Mesodermal cell (in vitro differentiated cells): ENCODE measurements at regions not wholly inside any gene's neighbourhood (a gene's known extent, or its start where the extent isn't known, plus 50 kb on each side); places are given as distances from the start of the nearest gene placed in this dataset.

Experiments used
- H3K27ac ChIP-seq: 2 replicates; pipeline ENCODE4 v1.7.0; 2013; ENCODE audit warnings: mild to moderate bottlenecking, low read depth, low read length, moderate library complexity; ENCODE audit not compliant: severe bottlenecking
- H3K36me3 ChIP-seq: 2 replicates; pipeline ENCODE4 v1.7.1; 2013; ENCODE audit warnings: mild to moderate bottlenecking, low read length, moderate library complexity; ENCODE audit not compliant: control insufficient read depth, insufficient read depth
- H3K4me1 ChIP-seq: one replicate; pipeline ENCODE4 v1.7.1; 2013; ENCODE audit warnings: mild to moderate bottlenecking, low read length; ENCODE audit not compliant: insufficient read depth, control insufficient read depth, poor library complexity, severe bottlenecking
- H3K4me3 ChIP-seq: 2 replicates; pipeline ENCODE4 v1.7.0; 2013; ENCODE audit warnings: low read length, control low read depth, mild to moderate bottlenecking; ENCODE audit not compliant: insufficient read depth, poor library complexity, severe bottlenecking; ENCODE audit errors: extremely low read depth
- H3K9me3 ChIP-seq: 2 replicates; pipeline ENCODE4 v1.7.1; 2013; ENCODE audit warnings: mild to moderate bottlenecking, low read length, moderate library complexity; ENCODE audit not compliant: control insufficient read depth
- WGBS, 2 experiments: methylation state at CpG; one replicate each; pipeline ENCODE4 v1.1.5; 2013; ENCODE audit warnings: missing lambda C conversion rate in 2 of 2; ENCODE audit not compliant: insufficient coverage in 2 of 2; 5-methylcytosine and 5-hydroxymethylcytosine counted together

DNA sequence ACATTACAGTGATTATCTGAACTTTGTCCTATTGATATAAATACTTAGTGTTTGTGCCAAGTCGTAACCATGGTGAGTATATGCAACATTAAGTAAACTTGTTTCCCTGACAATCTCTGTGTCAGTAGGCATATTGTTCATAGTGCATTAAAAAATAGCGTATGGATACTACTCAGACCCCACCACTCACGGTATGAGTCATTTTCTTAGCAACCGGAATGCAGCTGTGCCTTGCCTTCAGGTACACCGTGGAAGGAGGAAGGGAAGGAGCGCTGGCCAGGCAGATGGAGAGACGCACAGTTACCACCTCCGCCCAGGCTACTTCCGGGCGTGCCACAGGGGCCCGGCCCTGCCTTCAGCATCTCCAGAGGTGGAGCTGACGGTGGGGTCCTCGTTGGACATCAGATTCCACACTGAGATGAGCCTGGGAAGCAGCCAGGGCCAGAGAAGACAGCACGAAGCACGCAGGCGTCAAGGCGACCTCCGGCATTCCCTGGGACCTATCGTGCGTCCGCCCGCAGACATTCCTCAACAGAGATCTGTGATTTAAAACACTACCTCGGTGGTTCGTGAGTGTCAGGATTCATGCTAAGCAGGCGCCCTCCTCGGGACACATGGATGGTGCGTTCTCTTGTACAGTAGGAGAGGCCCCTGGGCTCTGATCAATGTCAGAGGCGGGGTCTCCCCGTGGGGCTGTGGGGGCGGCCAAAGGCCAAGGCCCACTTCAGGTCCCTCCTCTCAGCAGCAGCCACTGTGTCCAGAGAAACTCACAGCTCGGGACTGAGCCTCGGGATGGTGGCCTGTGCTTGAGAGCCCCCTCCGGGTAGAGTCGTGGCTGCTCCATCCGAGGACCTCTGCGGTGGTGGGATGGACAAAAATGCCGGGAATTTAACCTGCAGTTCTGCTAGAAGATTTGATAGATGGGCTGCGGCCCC, 82.2 kb upstream of the HDAC4 start:
- Histone ChIP-seq H3K4me1 (no peaks in the 10 kb centered on the region), H3K4me3 (no peak overlapping the region), H3K36me3 (no peaks in the 10 kb centered on the region), H3K27ac (no peak overlapping the region), H3K9me3 (no peaks in the 10 kb centered on the region)
- WGBS, 2 experiments: 85 to 87% methylated on average over 34 to 35 of the region's 38 CpGs

- Histone ChIP-seq H3K4me1 (no peaks in the 10 kb centered on the region), H3K4me3 (no peak overlapping the region), H3K36me3 (no peaks in the 10 kb centered on the region), H3K27ac (no peak overlapping the region), H3K9me3 (no peaks in the 10 kb centered on the region)
- WGBS, 2 experiments: 90% methylated on average over 2 to 5 of the region's 5 CpGs
Observed at GRCh38 chr2:239479471-239479870, 78.7 kb upstream of the HDAC4 start.

DNA sequence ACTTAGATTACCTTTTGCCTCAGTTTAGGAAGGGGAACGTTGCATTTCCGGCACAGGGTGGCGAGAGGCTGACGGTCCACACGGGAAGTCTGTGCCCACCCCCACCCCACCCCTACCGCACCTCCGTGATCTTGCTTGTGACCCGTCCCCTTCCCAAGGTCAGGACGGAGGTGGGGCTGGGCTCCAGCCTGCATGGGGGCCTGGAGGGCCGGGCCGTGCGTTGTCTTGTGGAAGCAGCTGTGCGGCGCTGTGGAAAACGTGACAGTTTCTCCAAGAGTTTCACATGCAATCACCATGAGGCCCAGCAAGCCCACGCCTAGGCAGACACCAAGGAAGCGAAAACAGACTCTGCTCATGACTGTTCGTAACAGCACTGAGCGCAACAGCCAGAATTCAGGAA, 76.8 kb upstream of the HDAC4 start:
- 89 to 94% methylated on average over 10 to 17 of the region's 19 CpGs for WGBS, 2 experiments
- H3K9me3 ChIP-seq: no peaks in the 10 kb centered on the region
- H3K4me3 ChIP-seq: no peak overlapping the region
- H3K36me3 ChIP-seq: no peaks in the 10 kb centered on the region
- H3K4me1 ChIP-seq: no peaks in the 10 kb centered on the region
- no peak overlapping the region for H3K27ac ChIP-seq

- Histone ChIP-seq H3K9me3 (no peaks in the 10 kb centered on the region), H3K4me3 (no peak overlapping the region), H3K27ac (no peak overlapping the region), H3K4me1 (no peaks in the 10 kb centered on the region), H3K36me3 (no peaks in the 10 kb centered on the region)
- 92 to 94% methylated on average over 18 to 24 of the region's 25 CpGs for WGBS, 2 experiments
Observed at GRCh38 chr2:239476757-239477585, 76.2 kb upstream of the HDAC4 start.

DNA sequence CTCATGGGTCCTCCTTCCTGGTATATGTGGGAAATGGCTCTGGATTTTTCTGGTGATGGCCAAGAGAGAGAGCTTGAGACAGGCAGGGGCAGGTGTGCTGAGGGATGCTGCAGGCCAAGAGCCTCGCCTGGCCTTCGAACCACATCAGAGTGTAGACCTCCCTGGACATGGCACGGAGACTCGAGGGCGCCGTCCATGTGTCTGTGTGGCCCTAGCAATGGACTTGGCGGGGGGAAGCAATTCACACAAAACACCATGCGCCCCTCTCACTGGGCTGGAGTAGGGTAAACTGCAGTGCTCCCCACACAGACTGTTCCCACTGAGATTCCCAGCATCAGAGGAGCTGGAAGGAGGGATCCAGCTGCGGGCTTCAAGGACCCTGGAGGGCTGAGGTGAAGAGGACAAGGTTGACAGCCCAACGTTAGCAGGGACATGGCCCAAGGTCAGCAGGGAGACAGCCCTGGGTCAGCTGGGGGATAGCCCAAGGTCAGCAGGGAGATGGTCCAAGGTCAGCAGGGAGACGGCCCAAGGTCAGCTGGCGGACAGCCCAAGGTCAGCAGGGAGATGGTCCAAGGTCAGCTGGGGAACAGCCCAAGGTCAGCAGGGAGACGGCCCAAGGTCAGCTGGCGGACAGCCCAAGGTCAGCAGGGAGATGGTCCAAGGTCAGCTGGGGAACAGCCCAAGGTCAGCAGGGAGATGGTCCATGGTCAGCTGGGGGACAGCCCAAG, 75.4 kb upstream of the HDAC4 start:
- no peaks in the 10 kb centered on the region for H3K9me3 ChIP-seq
- no peaks in the 10 kb centered on the region for H3K4me1 ChIP-seq
- no peak overlapping the region for H3K27ac ChIP-seq
- H3K36me3 ChIP-seq: no peaks in the 10 kb centered on the region
- 87 to 94% methylated on average over 11 to 14 of the region's 14 CpGs for WGBS, 2 experiments
- no peak overlapping the region for H3K4me3 ChIP-seq

GRCh38 chr2:239475161-239476028, 74.6 kb upstream of the HDAC4 start:
- Histone ChIP-seq H3K4me1 (no peaks in the 10 kb centered on the region), H3K36me3 (no peaks in the 10 kb centered on the region), H3K4me3 (no peak overlapping the region), H3K27ac (no peak overlapping the region), H3K9me3 (no peaks in the 10 kb centered on the region)
- 77 to 89% methylated on average over 10 to 12 of the region's 13 CpGs for WGBS, 2 experiments

GRCh38 chr2:239473211-239473805, 72.5 kb upstream of the HDAC4 start:
- H3K4me3 ChIP-seq: no peak overlapping the region

GRCh38 chr2:239472235-239472775, 71.5 kb upstream of the HDAC4 start:
- H3K36me3 ChIP-seq: no peaks in the 10 kb centered on the region
- 79 to 83% methylated on average over 6 to 7 of the region's 11 CpGs for WGBS, 2 experiments
- no peaks in the 10 kb centered on the region for H3K4me1 ChIP-seq
- H3K4me3 ChIP-seq: no peak overlapping the region
- no peak overlapping the region for H3K27ac ChIP-seq
- no peaks in the 10 kb centered on the region for H3K9me3 ChIP-seq

More at GRCh38 chr2:239473211-239473805, 72.5 kb upstream of the HDAC4 start:
- no peaks in the 10 kb centered on the region for H3K36me3 ChIP-seq
- H3K27ac ChIP-seq: no peak overlapping the region
- no peaks in the 10 kb centered on the region for H3K9me3 ChIP-seq
- WGBS, 2 experiments: 89 to 93% methylated on average over 5 to 8 of the region's 8 CpGs
- H3K4me1 ChIP-seq: no peaks in the 10 kb centered on the region

DNA sequence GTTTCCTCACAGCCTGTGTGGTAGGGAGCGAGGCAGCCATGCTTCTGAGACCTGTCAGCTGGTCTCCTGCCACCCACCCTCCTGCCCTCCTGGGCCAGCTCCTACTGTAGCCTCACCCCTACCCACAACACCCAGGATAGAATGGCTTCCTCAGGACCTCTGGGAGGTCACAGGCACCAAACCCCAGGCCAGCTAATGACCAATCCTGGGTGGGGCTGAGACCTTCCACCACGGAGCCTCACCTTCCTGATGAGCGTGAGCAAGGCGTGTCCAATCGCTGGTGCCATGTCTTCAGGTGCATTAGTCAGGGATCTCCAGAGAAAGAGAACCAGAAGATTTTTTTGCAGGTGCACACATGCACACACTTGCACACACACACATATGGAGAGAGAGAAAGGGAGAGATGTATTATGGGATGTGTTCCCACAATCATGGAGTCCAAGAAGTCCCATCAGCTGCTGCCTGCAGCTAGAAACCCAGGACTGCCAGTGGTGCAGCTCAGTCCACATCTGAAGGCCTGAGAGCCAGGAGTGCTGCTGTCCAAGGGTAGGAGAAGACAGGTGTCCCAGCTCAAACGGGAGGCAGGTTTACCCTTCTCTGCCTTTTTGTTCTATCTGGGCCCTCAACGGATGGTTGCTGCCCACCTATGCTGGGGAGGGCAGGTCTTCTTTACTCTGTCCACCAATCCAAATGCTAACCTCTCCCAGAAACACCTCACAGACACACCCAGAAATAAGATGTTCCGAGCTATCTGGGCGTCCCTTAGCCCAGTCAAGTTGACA, 70.4 kb upstream of the HDAC4 start:
- Histone ChIP-seq H3K36me3 (no peaks in the 10 kb centered on the region), H3K27ac (no peak overlapping the region), H3K4me1 (no peaks in the 10 kb centered on the region), H3K9me3 (no peaks in the 10 kb centered on the region), H3K4me3 (no peak overlapping the region)
- WGBS, 2 experiments: 91 to 98% methylated on average over 4 to 8 of the region's 9 CpGs
